HG02938 (cell line): ENCODE measurements at regions not wholly inside any gene's neighbourhood (a gene's known extent, or its start where the extent isn't known, plus 50 kb on each side); places are given as distances from the start of the nearest gene placed in this dataset.
"Not testable (repeated sequence)": the region's sequence is repeated elsewhere in the genome, so short reads cannot be mapped to it uniquely, and the experiment has no call there.

ENCODE experiments used
- ATAC-seq: cut with Tn5 transposase; IDR thresholded peaks from one replicate; pipeline ENCODE4 v1.9.1; 2021; ENCODE audit warnings: mild to moderate bottlenecking, moderate library complexity; ENCODE audit not compliant: unreplicated experiment

DNA sequence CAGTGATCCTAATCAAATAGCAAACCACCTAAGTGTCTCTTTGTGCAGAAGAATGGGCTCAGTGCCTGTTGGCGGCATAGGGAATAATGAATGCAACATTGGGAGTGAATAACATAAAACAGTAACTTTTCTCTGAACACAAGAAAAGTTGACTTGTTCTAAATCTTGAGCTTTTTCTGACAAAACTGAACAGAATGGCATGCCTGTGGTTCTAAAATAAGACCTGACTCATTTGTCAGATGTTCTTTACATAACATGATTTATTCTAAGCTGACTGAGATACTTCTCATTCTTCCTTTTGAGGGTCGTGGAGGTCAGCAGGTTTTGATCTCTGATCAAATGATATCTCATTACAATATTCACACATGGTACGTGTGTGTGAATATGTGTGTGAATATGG is 165.4 kb upstream of the WDR1 start:
- no peak for ATAC-seq

- no peak for ATAC-seq
Observed at GRCh38 chr4:10279261-10279660, 162.7 kb upstream of the WDR1 start.

DNA sequence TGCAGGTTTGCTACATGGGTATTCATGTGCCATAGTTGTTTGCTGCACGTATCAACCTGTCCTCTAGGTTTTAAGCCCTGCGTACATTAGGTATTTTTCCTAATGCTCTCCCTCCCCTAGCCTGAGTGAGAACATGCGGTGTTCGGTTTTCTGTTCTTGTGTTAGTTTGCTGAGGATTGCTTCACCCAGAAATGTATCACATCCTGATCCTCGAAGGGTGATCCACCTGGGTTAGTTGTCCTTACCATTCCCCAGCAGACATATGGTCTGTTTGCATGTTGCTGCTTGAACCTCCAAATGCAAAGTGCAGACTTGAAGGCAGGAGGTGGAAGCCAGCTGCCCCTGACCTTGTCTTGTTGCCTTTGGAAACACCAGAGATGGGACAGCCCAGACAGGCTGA is 161.5 kb upstream of the WDR1 start:
- no peak for ATAC-seq

DNA sequence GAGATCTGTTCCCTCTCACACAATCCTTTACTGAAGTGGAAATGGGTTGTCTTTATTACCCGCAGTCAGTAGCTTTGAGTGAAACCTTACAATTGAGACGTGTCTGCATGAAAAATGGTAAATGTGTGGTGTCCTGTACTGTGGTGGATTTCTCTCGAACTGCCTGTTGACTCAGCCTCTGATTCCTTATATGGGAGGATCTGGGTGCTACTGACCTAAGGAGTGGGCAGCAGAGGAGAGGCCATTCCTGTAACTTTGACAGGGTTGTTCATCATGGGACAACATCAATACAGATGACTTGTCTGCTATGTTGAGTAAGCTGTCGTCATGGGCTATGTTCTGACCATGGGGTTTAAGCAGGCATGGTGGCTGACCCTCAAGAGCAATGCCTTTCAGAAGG is 159.6 kb upstream of the WDR1 start:
- ATAC-seq, result no peak

- ATAC-seq, result no peak
Observed at GRCh38 chr4:10275696-10276095, 159.1 kb upstream of the WDR1 start.

GRCh38 chr4:10273030-10273429 is 156.4 kb upstream of the WDR1 start:
- no peak for ATAC-seq

GRCh38 chr4:10272511-10272910 is 155.9 kb upstream of the WDR1 start:
- no peak for ATAC-seq

- no peak for ATAC-seq
Observed at GRCh38 chr4:10267066-10267465, 150.5 kb upstream of the WDR1 start.

DNA sequence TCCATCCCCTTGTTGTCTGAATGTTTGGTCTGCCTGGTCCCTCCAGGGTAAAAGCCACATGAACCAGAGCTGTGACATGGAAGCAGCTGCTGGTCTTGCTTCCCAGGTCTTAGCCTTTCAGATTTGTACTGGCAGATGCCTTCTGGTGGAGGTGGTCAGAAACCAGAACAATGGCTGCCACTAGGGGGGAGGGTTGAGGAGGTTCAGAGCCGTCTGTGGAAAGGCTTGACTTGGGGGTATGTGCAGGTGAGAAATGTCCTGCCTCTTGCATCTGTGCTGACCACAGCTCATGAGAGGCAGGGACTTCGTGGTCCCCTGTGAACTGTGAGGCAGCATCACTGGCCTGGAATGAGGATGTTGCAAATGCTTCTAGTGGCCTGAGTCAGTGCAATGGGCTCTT is 144.2 kb upstream of the WDR1 start:
- no peak for ATAC-seq

DNA sequence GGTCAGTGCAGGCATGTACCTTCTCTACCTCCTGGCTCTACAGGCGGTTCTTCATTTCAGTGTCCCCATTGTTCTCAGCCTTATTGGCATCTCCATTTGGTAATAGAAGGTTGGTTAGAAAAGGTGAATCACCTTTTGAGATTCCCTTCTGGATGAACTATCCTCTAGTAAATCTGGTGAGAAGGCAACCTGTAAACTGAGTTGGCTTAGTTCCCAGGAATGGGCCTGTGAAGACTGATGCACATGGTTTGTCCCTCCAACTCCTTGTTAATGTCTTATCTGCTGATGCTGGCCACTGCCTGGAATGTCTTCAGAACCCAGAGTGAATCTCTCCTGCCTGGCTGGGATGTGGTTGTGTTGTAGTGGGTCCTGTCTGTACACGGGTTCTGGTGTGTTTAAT is 143.4 kb upstream of the WDR1 start:
- ATAC-seq, result no peak

- ATAC-seq, result no peak
Observed at GRCh38 chr4:10256203-10256602, 139.6 kb upstream of the WDR1 start.

GRCh38 chr4:10253765-10254164 is 137.2 kb upstream of the WDR1 start:
- ATAC-seq, result no peak

DNA sequence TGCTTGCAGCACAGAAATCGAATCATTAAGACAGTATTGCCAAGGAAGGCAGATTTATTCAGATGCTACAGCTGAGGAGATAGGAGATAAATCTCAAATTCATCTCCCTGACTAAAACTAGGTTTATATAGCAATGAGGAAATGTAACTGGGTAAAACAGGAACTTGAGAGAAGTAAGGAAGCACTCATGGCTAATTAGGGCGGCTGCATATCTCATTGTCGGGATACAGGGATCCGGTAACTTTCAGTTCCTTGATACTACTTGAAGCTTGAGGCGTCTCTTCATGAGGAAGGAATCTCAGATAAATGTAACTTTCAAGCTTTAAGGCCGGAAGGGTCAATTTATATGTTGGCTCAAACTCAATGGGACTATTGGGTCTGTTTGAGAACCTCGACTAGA is 129.2 kb upstream of the WDR1 start:
- ATAC-seq, result no peak

- ATAC-seq, result no peak
Observed at GRCh38 chr4:10243856-10244255, 127.3 kb upstream of the WDR1 start.

GRCh38 chr4:10240691-10241090 is 124.1 kb upstream of the WDR1 start:
- no peak for ATAC-seq

- ATAC-seq, result no peak
Observed at GRCh38 chr4:10239982-10240654, 123.5 kb upstream of the WDR1 start.

DNA sequence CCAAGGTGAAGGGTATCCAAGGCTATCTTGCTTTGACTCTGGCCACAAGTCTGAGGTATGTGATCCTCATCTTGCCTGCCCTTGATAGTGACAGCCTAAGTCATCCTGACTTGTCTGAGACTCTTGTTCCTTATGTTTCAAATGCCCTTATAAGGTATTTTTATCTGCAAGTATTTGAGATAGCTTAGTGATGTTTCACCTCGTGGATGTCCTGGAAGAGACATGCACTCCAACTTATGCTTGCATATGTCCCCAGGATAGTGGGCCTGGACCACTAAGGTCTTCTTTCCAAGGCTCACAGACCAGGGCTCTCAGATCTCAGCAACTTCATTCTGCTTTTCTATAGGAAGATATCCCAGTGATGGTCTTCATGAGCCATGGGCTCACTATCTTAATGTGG is 120.5 kb upstream of the WDR1 start:
- no peak for ATAC-seq

- no peak for ATAC-seq
Observed at GRCh38 chr4:10232114-10232513, 115.5 kb upstream of the WDR1 start.

- ATAC-seq, result no peak
Observed at GRCh38 chr4:10226756-10227155, 110.2 kb upstream of the WDR1 start.

- no peak for ATAC-seq
Observed at GRCh38 chr4:10225096-10225495, 108.5 kb upstream of the WDR1 start.

GRCh38 chr4:10223782-10224181 is 107.2 kb upstream of the WDR1 start:
- no peak for ATAC-seq

GRCh38 chr4:10213481-10213880 is 96.9 kb upstream of the WDR1 start:
- ATAC-seq, result not testable (repeated sequence)

DNA sequence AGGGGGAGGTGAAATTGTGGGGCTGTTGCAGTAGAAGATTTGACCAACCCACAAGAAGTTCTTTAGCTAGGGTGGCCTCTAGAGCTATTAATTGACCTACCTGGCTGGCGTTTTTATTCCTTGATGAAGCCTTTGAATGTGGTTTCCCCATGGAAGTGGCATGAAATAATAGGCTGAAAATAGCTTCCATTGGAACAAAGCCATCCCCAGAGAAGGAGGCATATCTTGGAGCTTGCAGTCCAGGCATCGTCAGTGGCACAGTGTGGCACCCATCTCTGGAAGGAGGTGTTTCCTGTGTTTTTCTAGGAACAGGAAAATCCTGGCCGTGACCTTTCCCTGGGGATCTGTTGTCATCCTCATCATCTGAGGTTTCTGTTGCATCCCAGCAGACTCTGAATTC is 96.3 kb upstream of the WDR1 start:
- no peak for ATAC-seq
